ENCODE measurements at regions not wholly inside any gene's neighbourhood (a gene's known extent, or its start where the extent isn't known, plus 50 kb on each side); places are given as distances from the start of the nearest gene placed in this dataset.

- Mint-ChIP-seq H3K4me3 (ENCODE audit: unreplicated experiment) (no peak overlapping the region), H3K27me3 (ENCODE audit: unreplicated experiment) (peaks cover 2% of the 10 kb centered on the region), H3K9me3 (ENCODE audit: unreplicated experiment) (peaks cover 24% of the 10 kb centered on the region), H3K27ac (ENCODE audit: unreplicated experiment) (no peak overlapping the region), H3K36me3 (ENCODE audit: low read depth, unreplicated experiment) (peaks cover 6% of the 10 kb centered on the region), H3K4me1 (ENCODE audit: unreplicated experiment) (no peaks in the 10 kb centered on the region)
- no peak for DNase-seq (ENCODE audit: low spot score)
- TF ChIP-seq CTCF (IDR thresholded peaks at IDR 0.05; ENCODE audit: unreplicated experiment): no peak
These were observed 320.9 kb upstream of the AUTS2 start for GRCh38 chr7:69277366-69277765.

GRCh38 chr7:69282946-69283345, 315.3 kb upstream of the AUTS2 start:
- peaks cover 20% of the 10 kb centered on the region for H3K9me3 Mint-ChIP-seq (ENCODE audit: unreplicated experiment)
- no peak overlapping the region for H3K4me3 Mint-ChIP-seq (ENCODE audit: unreplicated experiment)
- peaks cover 17% of the 10 kb centered on the region for H3K36me3 Mint-ChIP-seq (ENCODE audit: low read depth, unreplicated experiment)

GRCh38 chr7:69283421-69283820, 314.9 kb upstream of the AUTS2 start:
- no peak for DNase-seq (ENCODE audit: low spot score)
- Mint-ChIP-seq H3K4me1 (ENCODE audit: unreplicated experiment) (no peaks in the 10 kb centered on the region), H3K27ac (ENCODE audit: unreplicated experiment) (no peak overlapping the region), H3K4me3 (ENCODE audit: unreplicated experiment) (no peak overlapping the region), H3K9me3 (ENCODE audit: unreplicated experiment) (peaks cover 20% of the 10 kb centered on the region), H3K36me3 (ENCODE audit: low read depth, unreplicated experiment) (peaks cover 14% of the 10 kb centered on the region), H3K27me3 (ENCODE audit: unreplicated experiment) (peaks cover 3% of the 10 kb centered on the region)
- TF ChIP-seq CTCF (IDR thresholded peaks at IDR 0.05; ENCODE audit: unreplicated experiment): no peak

More at GRCh38 chr7:69282946-69283345, 315.3 kb upstream of the AUTS2 start:
- no peak for TF ChIP-seq CTCF (IDR thresholded peaks at IDR 0.05; ENCODE audit: unreplicated experiment)
- H3K4me1 Mint-ChIP-seq (ENCODE audit: unreplicated experiment): no peaks in the 10 kb centered on the region
- DNase-seq (ENCODE audit: low spot score): no peak
- H3K27me3 Mint-ChIP-seq (ENCODE audit: unreplicated experiment): peaks cover 3% of the 10 kb centered on the region
- H3K27ac Mint-ChIP-seq (ENCODE audit: unreplicated experiment): peak overlapping the region; percentile 1

DNA sequence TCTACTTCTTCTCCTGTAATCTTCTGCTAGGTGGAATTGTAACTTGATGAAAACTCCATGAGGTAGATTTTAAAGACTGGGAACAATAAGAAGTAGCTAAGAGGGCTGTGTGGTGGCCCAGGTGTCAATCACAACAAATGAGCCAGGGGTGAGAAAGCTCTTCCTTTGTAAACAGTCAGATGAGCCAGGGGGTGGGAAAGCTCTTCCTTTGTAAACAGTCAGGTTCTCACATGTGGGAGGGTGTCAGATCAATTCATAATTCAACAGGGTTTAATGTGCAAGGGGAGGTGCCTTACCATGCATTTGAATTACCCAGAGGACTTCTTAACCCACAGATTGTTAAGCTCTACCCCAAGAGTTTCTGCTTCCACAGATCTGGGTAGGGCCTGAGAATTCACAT, 312.4 kb upstream of the AUTS2 start:
- Mint-ChIP-seq H3K4me1 (ENCODE audit: unreplicated experiment) (no peaks in the 10 kb centered on the region), H3K27ac (ENCODE audit: unreplicated experiment) (no peak overlapping the region), H3K36me3 (ENCODE audit: low read depth, unreplicated experiment) (peaks cover 11% of the 10 kb centered on the region), H3K4me3 (ENCODE audit: unreplicated experiment) (no peak overlapping the region), H3K27me3 (ENCODE audit: unreplicated experiment) (peaks cover 3% of the 10 kb centered on the region), H3K9me3 (ENCODE audit: unreplicated experiment) (peaks cover 16% of the 10 kb centered on the region)
- no peak for TF ChIP-seq CTCF (IDR thresholded peaks at IDR 0.05; ENCODE audit: unreplicated experiment)
- DNase-seq (ENCODE audit: low spot score): no peak

GRCh38 chr7:69295977-69296376, 302.3 kb upstream of the AUTS2 start:
- Mint-ChIP-seq H3K4me3 (ENCODE audit: unreplicated experiment) (no peak overlapping the region), H3K36me3 (ENCODE audit: low read depth, unreplicated experiment) (peaks cover 6% of the 10 kb centered on the region), H3K4me1 (ENCODE audit: unreplicated experiment) (no peaks in the 10 kb centered on the region), H3K9me3 (ENCODE audit: unreplicated experiment) (peaks cover 33% of the 10 kb centered on the region), H3K27me3 (ENCODE audit: unreplicated experiment) (peaks cover 7% of the 10 kb centered on the region), H3K27ac (ENCODE audit: unreplicated experiment) (no peak overlapping the region)
- no peak for TF ChIP-seq CTCF (IDR thresholded peaks at IDR 0.05; ENCODE audit: unreplicated experiment)
- no peak for DNase-seq (ENCODE audit: low spot score)
